Fibroblast of skin of left quadriceps (primary cell): ENCODE measurements at regions not wholly inside any gene's neighbourhood (a gene's known extent, or its start where the extent isn't known, plus 50 kb on each side); places are given as distances from the start of the nearest gene placed in this dataset.

Source experiments
- DNase-seq, 2 experiments: peaks; one replicate each; pipeline ENCODE4 v3.0.0-alpha.2; 2013; ENCODE audit warnings: low read depth in 2 of 2

DNA sequence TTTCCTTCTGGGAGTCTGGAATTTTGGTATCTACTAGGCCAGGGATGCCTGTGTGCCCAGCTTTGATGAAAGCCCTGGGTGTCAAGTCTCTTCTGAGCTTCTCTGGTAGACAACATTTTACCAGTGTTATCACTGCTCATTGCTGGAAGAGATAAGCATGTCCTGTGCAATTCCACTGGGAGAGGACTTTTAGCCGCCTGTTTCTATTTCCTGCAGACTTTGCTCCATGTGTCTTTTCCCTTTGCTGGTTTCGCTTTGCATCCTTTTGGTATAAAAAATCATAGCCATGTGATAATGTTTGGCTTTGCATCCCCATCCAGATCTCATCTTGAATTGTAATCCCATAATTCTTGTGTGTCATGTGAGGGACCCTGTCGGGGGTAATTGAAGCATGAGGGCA lies 163.2 kb downstream of the SLC28A3 start:
- no peak for DNase-seq

DNA sequence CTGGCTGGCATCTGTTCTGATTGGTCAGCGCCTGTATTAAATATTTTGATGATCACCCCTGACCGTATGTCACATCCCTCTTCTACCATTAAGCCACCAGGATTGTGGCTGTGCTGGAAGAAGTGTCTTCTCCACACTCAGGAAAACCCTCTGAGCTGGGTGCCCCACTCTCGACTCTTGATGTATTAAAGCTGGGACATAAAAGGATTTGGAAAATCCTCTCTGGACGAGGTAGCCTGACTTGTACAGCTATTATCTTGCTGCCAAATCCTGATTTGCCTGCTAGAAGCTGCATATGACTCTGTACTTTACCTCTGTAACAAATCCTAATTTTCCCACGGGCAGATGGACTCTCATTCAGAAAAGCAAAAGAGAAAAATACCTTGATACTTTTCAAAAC lies 161.0 kb downstream of the SLC28A3 start:
- no peak for DNase-seq

DNA sequence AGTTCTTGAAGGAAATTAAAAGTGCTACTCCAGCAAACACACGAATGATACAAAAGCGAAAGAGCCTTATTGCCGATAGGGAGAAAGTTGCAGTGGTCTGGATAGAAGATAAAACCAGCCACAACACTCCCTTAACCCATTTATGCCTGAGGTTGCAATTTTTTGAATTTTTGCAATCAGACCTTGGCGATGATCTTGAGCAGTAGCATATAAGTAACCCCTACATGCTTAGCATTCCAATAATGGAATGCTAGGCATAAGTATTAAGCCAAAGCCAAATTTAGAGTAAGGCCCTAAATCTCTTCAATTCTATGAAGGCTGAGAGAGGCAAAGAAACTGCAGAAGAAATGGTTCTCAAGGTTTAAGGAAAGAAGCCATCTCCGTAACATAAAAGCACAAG lies 153.5 kb downstream of the SLC28A3 start:
- DNase-seq, result no peak

DNA sequence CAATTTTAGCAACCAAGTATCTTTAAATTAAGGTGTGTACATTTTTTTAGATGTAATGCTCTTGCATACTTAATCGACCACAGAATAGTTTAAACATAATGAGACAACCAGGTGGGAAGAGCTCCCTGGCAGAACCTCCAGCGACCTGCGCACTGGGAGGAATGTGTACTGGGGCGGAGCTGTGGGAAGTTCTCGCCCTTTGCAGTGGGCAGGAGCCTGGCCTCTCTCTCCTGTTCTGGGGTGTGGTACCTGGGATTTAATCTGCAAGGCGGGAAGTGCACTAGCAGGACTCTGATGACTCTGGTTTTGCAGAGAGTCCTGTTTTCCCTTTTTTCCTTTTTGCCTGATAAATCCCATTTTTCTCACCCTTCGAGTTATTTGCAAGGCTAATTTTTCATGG lies 150.7 kb downstream of the SLC28A3 start:
- DNase-seq, result no peak

DNA sequence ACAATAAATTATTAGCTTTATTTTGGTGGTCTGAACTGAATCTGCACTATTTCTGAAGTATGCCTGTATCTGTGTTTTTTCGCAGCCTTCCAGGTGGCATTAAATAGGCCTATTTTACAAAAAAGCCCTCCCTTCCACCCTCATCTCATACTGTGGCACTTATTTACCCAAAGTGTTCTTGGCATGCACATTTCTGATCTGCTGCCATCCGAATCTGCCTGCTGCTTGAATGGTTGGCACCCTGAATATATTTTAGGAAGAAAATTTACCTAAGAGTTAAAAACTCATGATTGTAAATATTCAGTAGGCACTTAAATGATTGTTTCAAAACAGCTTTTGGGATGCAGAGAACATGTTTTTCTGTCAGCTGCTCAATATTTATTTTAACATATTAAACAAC lies 150.1 kb downstream of the SLC28A3 start:
- DNase-seq, result no peak

DNA sequence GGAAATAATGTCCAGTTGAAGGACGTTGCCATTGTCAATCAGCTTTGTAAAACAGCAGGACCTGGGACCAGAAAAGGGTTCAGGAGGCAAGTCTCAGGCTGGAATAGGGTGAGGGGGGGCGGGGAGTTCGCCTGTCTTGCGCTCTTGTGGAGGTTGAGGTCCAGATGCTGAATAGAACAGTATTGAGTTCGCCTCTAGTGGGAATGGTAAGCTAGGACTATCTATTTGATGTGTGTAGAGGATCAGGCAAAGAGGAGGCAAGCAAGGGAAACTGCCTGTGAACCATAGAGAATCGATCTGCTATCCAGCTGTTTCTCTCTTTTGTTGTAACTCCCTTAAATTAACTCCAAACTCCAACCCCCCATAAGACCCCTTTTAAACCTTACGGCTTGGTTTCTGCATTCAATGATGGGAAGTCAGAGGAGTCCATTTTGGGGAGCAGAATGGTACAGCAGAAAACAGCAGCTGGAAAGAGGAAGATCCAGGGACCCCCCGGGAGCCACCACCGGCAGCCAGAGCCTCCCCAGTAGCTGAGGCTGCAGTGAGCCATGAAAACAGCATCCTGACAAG lies 133.7 kb downstream of the SLC28A3 start:
- DNase-seq, result no peak

DNA sequence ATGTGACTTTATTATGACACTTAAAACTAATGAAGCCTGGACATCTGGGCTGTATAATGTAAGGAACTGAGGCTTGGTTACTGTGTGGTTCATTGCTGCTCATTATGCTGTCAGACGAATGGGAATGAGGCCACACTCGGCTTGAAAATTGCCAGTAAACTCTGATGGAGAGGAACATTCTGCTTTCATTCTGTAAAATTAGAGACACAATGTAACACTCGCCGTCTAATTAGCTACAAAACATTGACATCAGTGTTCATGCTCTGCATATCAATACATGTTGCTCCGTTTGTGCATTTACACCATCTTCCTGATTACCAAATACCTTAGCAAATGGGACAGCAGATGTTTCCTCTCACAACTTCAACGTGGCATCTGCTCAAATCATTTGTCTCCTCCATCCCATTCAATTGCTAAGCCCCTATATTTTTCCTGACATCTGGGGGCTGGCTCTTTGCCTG lies 133.0 kb downstream of the SLC28A3 start:
- DNase-seq, result peak; percentile 21 to 25

DNA sequence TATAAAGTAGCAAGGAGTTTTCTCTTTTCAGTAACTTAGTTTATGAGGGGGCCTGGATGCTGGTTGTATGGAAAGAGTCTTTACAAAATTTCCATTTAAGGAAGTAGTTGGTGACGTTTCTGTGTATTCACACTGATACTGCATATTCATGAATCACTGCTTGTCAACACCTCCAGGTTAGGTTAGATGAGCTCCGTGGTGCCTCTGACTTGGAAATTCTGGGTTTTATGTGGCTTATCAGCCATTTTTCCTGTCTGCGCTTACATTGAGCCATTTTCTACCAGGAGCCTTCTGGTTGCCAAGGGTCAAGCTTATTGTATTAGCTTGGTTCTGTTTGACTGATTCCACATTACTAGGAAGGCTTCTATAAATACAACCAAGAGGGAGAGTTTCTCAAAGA lies 128.3 kb downstream of the SLC28A3 start:
- peak in 1 of 2 experiments; percentile 4 for DNase-seq

DNA sequence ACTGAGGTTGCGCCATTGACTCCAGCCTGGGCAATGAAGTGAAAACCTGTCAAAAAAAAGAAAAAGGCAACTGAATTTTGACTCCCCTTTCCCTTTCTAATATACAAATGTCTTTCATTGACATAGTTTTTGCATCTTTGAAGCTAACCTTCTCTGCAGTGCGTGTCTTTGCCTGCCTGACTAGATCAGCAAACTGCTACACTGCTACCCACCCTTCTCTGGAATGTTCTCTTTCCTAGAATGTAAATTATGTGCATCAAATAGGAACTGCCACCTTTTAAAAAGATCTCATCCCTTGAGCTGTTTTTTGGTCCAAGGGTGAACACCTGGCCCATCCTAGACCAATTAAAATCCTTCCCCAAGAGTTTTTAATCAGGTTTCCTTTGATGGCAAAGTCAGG lies 127.6 kb downstream of the SLC28A3 start:
- DNase-seq, result no peak

DNA sequence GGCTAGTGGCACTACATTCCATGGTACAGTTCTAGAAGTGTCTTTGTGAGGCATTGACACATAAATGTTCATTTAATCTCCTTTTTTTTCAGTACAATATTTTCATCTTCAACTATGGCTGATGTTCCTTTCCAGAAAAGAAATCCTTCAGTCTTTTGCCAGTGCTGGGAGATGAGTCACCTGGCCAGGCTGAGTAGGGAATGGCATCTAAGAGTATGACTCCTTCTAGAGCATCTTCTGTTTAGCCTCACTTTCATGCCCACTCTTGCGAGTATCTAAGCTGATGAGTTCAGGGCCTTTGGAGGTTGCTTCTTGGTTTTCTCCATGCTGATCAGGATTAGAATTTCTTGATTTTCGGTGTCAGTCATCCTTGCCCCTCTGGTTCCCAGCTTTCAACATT lies 124.4 kb downstream of the SLC28A3 start:
- no peak for DNase-seq

DNA sequence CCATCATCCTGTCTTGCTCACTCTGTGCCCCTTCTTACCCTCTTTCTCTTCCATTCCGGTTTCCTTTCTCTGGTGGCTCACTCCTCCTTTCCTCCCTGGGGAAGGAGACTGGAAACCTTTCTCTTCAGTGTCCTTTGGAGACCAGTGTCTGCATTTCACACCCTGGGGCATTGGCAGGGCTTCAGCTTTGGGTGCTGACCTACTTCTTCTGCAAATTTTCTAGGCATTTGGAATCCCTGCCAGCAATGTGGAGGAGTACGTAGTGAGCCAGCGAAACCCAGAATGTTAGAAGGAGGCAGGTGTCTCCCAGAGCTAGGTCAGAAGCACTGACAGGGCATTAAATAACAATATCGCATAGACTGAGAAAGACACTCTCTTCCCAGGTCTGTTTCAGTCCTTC lies 122.2 kb downstream of the SLC28A3 start:
- DNase-seq, result no peak

DNA sequence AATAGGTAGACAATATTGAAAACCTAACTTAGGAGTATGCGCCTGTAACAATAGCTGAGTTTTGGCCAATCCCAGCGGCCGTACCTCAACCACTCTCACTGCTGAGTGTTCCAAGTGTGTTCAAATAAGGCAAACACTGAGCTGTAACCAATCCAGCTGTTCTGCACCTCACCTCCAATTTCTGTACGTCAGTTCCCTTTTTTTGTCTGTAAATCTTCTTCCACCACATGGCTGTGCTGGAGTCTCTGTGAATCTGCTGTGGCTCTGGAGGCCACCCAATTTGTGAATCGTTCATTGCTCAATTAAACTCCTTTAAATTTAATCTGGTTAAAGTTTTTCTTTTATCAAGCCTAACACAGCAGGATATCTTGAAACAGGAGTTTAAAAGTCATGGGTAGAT lies 116.3 kb downstream of the SLC28A3 start:
- DNase-seq, result no peak
